HEK293 (cell line): ENCODE measurements at regions not wholly inside any gene's neighbourhood (a gene's known extent, or its start where the extent isn't known, plus 50 kb on each side); places are given as distances from the start of the nearest gene placed in this dataset.

Source experiments
- TCF7L2 ChIP-seq: IDR thresholded peaks from 2 replicates; pipeline ENCODE4 v1.6.1; 2011; ENCODE audit warnings: low read depth, mild to moderate bottlenecking, inconsistent platforms, low read length, moderate library complexity, borderline replicate concordance
- YY1 ChIP-seq: fragments of 450-650 bp; formaldehyde crosslinking; IDR thresholded peaks from 2 replicates; pipeline ENCODE4 v1.5.1; 2018; ENCODE audit warnings: missing biosample characterization, missing genetic modification characterization
- ZBTB21 ChIP-seq: fragments of 450-650 bp; formaldehyde crosslinking; IDR thresholded peaks from 2 replicates; pipeline ENCODE4 v1.5.1; 2017; ENCODE audit warnings: missing biosample characterization, missing genetic modification characterization
- ZBTB48 ChIP-seq: fragments of 450-650 bp; formaldehyde crosslinking; IDR thresholded peaks from 2 replicates; pipeline ENCODE4 v1.5.1; 2016; ENCODE audit warnings: missing biosample characterization, missing genetic modification characterization
- ZNF138 ChIP-seq: fragments of 450-650 bp; formaldehyde crosslinking; IDR thresholded peaks from 2 replicates; pipeline ENCODE4 v1.5.1; 2016; ENCODE audit warnings: missing biosample characterization, missing genetic modification characterization, borderline replicate concordance
- ZNF223 ChIP-seq: fragments of 450-650 bp; formaldehyde crosslinking; IDR thresholded peaks from 2 replicates; pipeline ENCODE4 v1.5.1; 2016; ENCODE audit warnings: missing biosample characterization, missing genetic modification characterization
- ZNF660 ChIP-seq: fragments of 450-650 bp; IDR thresholded peaks from 2 replicates; pipeline ENCODE4 v1.5.1; 2018; ENCODE audit warnings: missing biosample characterization, mild to moderate bottlenecking, missing genetic modification characterization
- ZNF777 ChIP-seq: fragments of 450-650 bp; formaldehyde crosslinking; IDR thresholded peaks from 2 replicates; pipeline ENCODE4 v1.5.1; 2017; ENCODE audit warnings: missing biosample characterization, missing genetic modification characterization, borderline replicate concordance
- ZNF843 ChIP-seq: fragments of 450-650 bp; formaldehyde crosslinking; IDR thresholded peaks from 2 replicates; pipeline ENCODE4 v1.5.1; 2016; ENCODE audit warnings: missing biosample characterization, missing genetic modification characterization
- TF ChIP-seq, protein P1 (sequence below): fragments of 450-650 bp; formaldehyde crosslinking; IDR thresholded peaks from 2 replicates; pipeline ENCODE4 v1.5.1; 2016; ENCODE audit warnings: missing biosample characterization, missing genetic modification characterization
- TF ChIP-seq, protein P2 (sequence below): fragments of 450-650 bp; IDR thresholded peaks from 2 replicates; pipeline ENCODE4 v1.5.1; 2018; ENCODE audit warnings: missing biosample characterization, mild to moderate bottlenecking, missing genetic modification characterization
- TF ChIP-seq, protein P3 (sequence below): fragments of 450-650 bp; formaldehyde crosslinking; IDR thresholded peaks from 2 replicates; pipeline ENCODE4 v1.5.1; 2016; ENCODE audit warnings: missing biosample characterization, missing genetic modification characterization

DNA sequence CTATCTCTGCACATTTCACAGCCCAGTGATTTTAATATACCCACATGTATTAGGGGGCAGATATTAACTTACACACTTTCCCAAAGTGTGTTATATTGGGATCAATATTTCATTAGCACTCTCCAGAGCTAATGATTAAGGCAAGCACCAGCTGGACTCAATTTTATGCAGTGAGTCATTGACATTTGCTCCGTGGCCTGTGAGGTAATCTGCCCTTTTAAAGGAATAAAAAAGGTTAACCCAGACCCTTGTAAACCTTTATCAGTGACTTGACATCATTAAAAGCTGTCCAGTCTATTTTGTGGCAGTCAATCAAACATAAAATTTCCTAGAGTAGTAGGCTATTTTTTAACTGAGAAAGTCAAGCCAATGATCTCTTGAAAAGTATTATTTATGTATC is 1870.4 kb upstream of the CELF4 start:
- TF ChIP-seq ZBTB48 (no peak), YY1 (tag by site-specific recombination) (no peak), ZNF843 (tag by site-specific recombination) (no peak), ZNF660 (tag by site-specific recombination) (no peak), ZBTB21 (tag by site-specific recombination) (no peak), ZNF777 (no peak), TCF7L2 (no peak), ZNF223 (tag by site-specific recombination) (no peak), ZNF138 (tag by site-specific recombination) (no peak)
- TF ChIP-seq, protein P1, sequence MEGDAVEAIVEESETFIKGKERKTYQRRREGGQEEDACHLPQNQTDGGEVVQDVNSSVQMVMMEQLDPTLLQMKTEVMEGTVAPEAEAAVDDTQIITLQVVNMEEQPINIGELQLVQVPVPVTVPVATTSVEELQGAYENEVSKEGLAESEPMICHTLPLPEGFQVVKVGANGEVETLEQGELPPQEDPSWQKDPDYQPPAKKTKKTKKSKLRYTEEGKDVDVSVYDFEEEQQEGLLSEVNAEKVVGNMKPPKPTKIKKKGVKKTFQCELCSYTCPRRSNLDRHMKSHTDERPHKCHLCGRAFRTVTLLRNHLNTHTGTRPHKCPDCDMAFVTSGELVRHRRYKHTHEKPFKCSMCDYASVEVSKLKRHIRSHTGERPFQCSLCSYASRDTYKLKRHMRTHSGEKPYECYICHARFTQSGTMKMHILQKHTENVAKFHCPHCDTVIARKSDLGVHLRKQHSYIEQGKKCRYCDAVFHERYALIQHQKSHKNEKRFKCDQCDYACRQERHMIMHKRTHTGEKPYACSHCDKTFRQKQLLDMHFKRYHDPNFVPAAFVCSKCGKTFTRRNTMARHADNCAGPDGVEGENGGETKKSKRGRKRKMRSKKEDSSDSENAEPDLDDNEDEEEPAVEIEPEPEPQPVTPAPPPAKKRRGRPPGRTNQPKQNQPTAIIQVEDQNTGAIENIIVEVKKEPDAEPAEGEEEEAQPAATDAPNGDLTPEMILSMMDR = no peak
- TF ChIP-seq, protein P2, sequence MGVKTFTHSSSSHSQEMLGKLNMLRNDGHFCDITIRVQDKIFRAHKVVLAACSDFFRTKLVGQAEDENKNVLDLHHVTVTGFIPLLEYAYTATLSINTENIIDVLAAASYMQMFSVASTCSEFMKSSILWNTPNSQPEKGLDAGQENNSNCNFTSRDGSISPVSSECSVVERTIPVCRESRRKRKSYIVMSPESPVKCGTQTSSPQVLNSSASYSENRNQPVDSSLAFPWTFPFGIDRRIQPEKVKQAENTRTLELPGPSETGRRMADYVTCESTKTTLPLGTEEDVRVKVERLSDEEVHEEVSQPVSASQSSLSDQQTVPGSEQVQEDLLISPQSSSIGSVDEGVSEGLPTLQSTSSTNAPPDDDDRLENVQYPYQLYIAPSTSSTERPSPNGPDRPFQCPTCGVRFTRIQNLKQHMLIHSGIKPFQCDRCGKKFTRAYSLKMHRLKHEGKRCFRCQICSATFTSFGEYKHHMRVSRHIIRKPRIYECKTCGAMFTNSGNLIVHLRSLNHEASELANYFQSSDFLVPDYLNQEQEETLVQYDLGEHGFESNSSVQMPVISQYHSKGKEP (tag by site-specific recombination) = no peak
- TF ChIP-seq, protein P3, sequence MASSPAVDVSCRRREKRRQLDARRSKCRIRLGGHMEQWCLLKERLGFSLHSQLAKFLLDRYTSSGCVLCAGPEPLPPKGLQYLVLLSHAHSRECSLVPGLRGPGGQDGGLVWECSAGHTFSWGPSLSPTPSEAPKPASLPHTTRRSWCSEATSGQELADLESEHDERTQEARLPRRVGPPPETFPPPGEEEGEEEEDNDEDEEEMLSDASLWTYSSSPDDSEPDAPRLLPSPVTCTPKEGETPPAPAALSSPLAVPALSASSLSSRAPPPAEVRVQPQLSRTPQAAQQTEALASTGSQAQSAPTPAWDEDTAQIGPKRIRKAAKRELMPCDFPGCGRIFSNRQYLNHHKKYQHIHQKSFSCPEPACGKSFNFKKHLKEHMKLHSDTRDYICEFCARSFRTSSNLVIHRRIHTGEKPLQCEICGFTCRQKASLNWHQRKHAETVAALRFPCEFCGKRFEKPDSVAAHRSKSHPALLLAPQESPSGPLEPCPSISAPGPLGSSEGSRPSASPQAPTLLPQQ (tag by site-specific recombination) = no peak
